GM23338 (cell line): ENCODE measurements at regions not wholly inside any gene's neighbourhood (a gene's known extent, or its start where the extent isn't known, plus 50 kb on each side); places are given as distances from the start of the nearest gene placed in this dataset.

Experiments
- ATAC-seq: fragments of 200-7000 bp; cut with Tn5 transposase; 3 replicates; pipeline ENCODE4 v1.9.1; 2020
- DNase-seq: peaks from one replicate; pipeline ENCODE4 v3.0.0-alpha.2; 2015; ENCODE audit warnings: low spot score
- H2AFZ ChIP-seq: fragments of 200-600 bp; sonication (generic); 2 replicates; pipeline ENCODE4 v1.8.0; 2016; ENCODE audit warnings: antibody characterized with exemption, mild to moderate bottlenecking, moderate library complexity
- H3F3A ChIP-seq: fragments of 200-600 bp; sonication (generic); replicated peaks from 2 replicates; pipeline ENCODE4 v1.8.0; 2017; ENCODE audit warnings: antibody characterized with exemption, mixed run types, low read depth
- H3K27ac ChIP-seq: fragments of 200-600 bp; sonication (generic); 2 replicates; pipeline ENCODE4 v1.6.1; 2016; ENCODE audit warnings: low read depth
- H3K27me3 ChIP-seq: fragments of 200-600 bp; sonication (generic); 2 replicates; pipeline ENCODE4 v1.8.0; 2016; ENCODE audit warnings: mild to moderate bottlenecking, mixed run types, moderate library complexity; ENCODE audit not compliant: insufficient read depth
- H3K36me3 ChIP-seq: fragments of 200-600 bp; sonication (generic); 2 replicates; pipeline ENCODE4 v1.8.0; 2016; ENCODE audit warnings: mild to moderate bottlenecking; ENCODE audit not compliant: insufficient read depth
- H3K4me1 ChIP-seq: fragments of 200-600 bp; sonication (generic); 2 replicates; pipeline ENCODE4 v1.8.0; 2016; ENCODE audit warnings: mild to moderate bottlenecking, moderate library complexity; ENCODE audit not compliant: insufficient read depth
- H3K4me2 ChIP-seq: fragments of 200-600 bp; sonication (generic); 2 replicates; pipeline ENCODE4 v1.7.1; 2017; ENCODE audit warnings: mixed run types
- H3K4me3 ChIP-seq: fragments of 200-600 bp; sonication (generic); 2 replicates; pipeline ENCODE4 v1.6.1; 2016; ENCODE audit warnings: mixed run types
- H3K79me2 ChIP-seq: fragments of 200-600 bp; sonication (generic); replicated peaks from 2 replicates; pipeline ENCODE4 v1.8.0; 2017; ENCODE audit warnings: mild to moderate bottlenecking; ENCODE audit not compliant: insufficient read depth
- H3K9me2 ChIP-seq: fragments of 200-600 bp; sonication (generic); 2 replicates; pipeline ENCODE4 v1.8.0; 2017; ENCODE audit not compliant: insufficient read depth
- H4K20me1 ChIP-seq: fragments of 200-600 bp; sonication (generic); replicated peaks from 2 replicates; pipeline ENCODE4 v1.8.0; 2017; ENCODE audit warnings: mild to moderate bottlenecking; ENCODE audit not compliant: insufficient read depth
- H3K27ac Mint-ChIP-seq: 2 replicates; pipeline ENCODE4 v1.8.0; 2020; ENCODE audit warnings: inconsistent platforms, mild to moderate bottlenecking, moderate library complexity, mixed read lengths
- H3K27me3 Mint-ChIP-seq: 3 replicates; pipeline ENCODE4 v1.8.0; 2022; ENCODE audit warnings: low read depth, mild to moderate bottlenecking, moderate library complexity, mixed read lengths, inconsistent platforms; ENCODE audit not compliant: insufficient read depth, poor library complexity
- H3K36me3 Mint-ChIP-seq: 3 replicates; pipeline ENCODE4 v1.8.0; 2021; ENCODE audit warnings: low read depth, mild to moderate bottlenecking, inconsistent platforms, moderate library complexity, mixed read lengths
- H3K4me1 Mint-ChIP-seq: 3 replicates; pipeline ENCODE4 v1.8.0; 2020; ENCODE audit warnings: mild to moderate bottlenecking, inconsistent platforms, mixed read lengths
- H3K4me3 Mint-ChIP-seq: 3 replicates; pipeline ENCODE4 v1.8.0; 2021; ENCODE audit warnings: moderate library complexity, mild to moderate bottlenecking, inconsistent platforms, mixed read lengths
- H3K9me3 Mint-ChIP-seq: 3 replicates; pipeline ENCODE4 v1.8.0; 2020; ENCODE audit warnings: moderate library complexity, mild to moderate bottlenecking, inconsistent platforms, mixed read lengths
- EZH2 ChIP-seq: fragments of 200-600 bp; sonication (generic); IDR thresholded peaks from one replicate; pipeline ENCODE4 v1.8.0; 2017; ENCODE audit warnings: antibody characterized with exemption, mild to moderate bottlenecking, low read depth; ENCODE audit not compliant: unreplicated experiment
- JUNB ChIP-seq: IDR thresholded peaks from one replicate; pipeline ENCODE4 v1.6.1; 2016; ENCODE audit warnings: antibody characterized with exemption; ENCODE audit not compliant: unreplicated experiment
- POLR2AphosphoS5 ChIP-seq: IDR thresholded peaks from 2 replicates; pipeline ENCODE4 v1.6.1; 2016; ENCODE audit warnings: antibody characterized with exemption, low read depth
- STAT1 ChIP-seq: IDR thresholded peaks from one replicate; pipeline ENCODE4 v1.6.1; 2016; ENCODE audit warnings: antibody characterized with exemption; ENCODE audit not compliant: unreplicated experiment
- TF ChIP-seq, protein P1 (sequence below): IDR thresholded peaks from 2 replicates; pipeline ENCODE4 v1.6.1; 2016; ENCODE audit warnings: antibody characterized with exemption
- TF ChIP-seq, protein P2 (sequence below): fragments of 250-450 bp; sonication (Bioruptor Pico); IDR thresholded peaks from 2 replicates; pipeline ENCODE4 v1.5.0; 2020; ENCODE audit warnings: mild to moderate bottlenecking, moderate library complexity

GRCh38 chr5:152262667-152263066 lies 142.4 kb downstream of the NMUR2 start:
- H3K4me3 Mint-ChIP-seq, result no peak overlapping the region
- H3K27ac Mint-ChIP-seq, result no peak overlapping the region
- H3K36me3 ChIP-seq, result no peaks in the 10 kb centered on the region
- ATAC-seq (peak; percentile 100), DNase-seq (peak; percentile 78)
- no peaks in the 10 kb centered on the region for H3K79me2 ChIP-seq
- peaks cover 17% of the 10 kb centered on the region for H3K4me1 Mint-ChIP-seq
- no peak overlapping the region for H3K27ac ChIP-seq
- H3K4me1 ChIP-seq, result peaks cover 5% of the 10 kb centered on the region; the same call in 1 of the 2 replicates
- H3K4me2 ChIP-seq, result no peak overlapping the region
- no peaks in the 10 kb centered on the region for H4K20me1 ChIP-seq
- H3K4me3 ChIP-seq, result no peak overlapping the region
- H3K36me3 Mint-ChIP-seq, result no peaks in the 10 kb centered on the region
- no peaks in the 10 kb centered on the region for H3K9me3 Mint-ChIP-seq
- TF ChIP-seq, protein P1, sequence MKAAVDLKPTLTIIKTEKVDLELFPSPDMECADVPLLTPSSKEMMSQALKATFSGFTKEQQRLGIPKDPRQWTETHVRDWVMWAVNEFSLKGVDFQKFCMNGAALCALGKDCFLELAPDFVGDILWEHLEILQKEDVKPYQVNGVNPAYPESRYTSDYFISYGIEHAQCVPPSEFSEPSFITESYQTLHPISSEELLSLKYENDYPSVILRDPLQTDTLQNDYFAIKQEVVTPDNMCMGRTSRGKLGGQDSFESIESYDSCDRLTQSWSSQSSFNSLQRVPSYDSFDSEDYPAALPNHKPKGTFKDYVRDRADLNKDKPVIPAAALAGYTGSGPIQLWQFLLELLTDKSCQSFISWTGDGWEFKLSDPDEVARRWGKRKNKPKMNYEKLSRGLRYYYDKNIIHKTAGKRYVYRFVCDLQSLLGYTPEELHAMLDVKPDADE, result no peak; the same call in 1 of the 2 replicates
- TF ChIP-seq JUNB, result peak; percentile 48
- TF ChIP-seq POLR2AphosphoS5, result peak; percentile 55
- TF ChIP-seq EZH2, result no peak
- no peak for TF ChIP-seq STAT1
- TF ChIP-seq, protein P2, sequence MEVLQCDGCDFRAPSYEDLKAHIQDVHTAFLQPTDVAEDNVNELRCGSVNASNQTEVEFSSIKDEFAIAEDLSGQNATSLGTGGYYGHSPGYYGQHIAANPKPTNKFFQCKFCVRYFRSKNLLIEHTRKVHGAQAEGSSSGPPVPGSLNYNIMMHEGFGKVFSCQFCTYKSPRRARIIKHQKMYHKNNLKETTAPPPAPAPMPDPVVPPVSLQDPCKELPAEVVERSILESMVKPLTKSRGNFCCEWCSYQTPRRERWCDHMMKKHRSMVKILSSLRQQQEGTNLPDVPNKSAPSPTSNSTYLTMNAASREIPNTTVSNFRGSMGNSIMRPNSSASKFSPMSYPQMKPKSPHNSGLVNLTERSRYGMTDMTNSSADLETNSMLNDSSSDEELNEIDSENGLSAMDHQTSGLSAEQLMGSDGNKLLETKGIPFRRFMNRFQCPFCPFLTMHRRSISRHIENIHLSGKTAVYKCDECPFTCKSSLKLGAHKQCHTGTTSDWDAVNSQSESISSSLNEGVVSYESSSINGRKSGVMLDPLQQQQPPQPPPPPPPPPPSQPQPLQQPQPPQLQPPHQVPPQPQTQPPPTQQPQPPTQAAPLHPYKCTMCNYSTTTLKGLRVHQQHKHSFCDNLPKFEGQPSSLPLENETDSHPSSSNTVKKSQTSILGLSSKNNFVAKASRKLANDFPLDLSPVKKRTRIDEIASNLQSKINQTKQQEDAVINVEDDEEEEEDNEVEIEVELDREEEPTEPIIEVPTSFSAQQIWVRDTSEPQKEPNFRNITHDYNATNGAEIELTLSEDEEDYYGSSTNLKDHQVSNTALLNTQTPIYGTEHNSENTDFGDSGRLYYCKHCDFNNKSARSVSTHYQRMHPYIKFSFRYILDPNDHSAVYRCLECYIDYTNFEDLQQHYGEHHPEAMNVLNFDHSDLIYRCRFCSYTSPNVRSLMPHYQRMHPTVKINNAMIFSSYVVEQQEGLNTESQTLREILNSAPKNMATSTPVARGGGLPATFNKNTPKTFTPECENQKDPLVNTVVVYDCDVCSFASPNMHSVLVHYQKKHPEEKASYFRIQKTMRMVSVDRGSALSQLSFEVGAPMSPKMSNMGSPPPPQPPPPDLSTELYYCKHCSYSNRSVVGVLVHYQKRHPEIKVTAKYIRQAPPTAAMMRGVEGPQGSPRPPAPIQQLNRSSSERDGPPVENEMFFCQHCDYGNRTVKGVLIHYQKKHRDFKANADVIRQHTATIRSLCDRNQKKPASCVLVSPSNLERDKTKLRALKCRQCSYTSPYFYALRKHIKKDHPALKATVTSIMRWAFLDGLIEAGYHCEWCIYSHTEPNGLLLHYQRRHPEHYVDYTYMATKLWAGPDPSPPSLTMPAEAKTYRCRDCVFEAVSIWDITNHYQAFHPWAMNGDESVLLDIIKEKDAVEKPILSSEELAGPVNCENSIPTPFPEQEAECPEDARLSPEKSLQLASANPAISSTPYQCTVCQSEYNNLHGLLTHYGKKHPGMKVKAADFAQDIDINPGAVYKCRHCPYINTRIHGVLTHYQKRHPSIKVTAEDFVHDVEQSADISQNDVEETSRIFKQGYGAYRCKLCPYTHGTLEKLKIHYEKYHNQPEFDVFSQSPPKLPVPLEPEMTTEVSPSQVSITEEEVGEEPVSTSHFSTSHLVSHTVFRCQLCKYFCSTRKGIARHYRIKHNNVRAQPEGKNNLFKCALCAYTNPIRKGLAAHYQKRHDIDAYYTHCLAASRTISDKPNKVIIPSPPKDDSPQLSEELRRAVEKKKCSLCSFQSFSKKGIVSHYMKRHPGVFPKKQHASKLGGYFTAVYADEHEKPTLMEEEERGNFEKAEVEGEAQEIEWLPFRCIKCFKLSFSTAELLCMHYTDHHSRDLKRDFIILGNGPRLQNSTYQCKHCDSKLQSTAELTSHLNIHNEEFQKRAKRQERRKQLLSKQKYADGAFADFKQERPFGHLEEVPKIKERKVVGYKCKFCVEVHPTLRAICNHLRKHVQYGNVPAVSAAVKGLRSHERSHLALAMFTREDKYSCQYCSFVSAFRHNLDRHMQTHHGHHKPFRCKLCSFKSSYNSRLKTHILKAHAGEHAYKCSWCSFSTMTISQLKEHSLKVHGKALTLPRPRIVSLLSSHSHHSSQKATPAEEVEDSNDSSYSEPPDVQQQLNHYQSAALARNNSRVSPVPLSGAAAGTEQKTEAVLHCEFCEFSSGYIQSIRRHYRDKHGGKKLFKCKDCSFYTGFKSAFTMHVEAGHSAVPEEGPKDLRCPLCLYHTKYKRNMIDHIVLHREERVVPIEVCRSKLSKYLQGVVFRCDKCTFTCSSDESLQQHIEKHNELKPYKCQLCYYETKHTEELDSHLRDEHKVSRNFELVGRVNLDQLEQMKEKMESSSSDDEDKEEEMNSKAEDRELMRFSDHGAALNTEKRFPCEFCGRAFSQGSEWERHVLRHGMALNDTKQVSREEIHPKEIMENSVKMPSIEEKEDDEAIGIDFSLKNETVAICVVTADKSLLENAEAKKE (CRISPR knock-in tag), result peak; percentile 88
- no peaks in the 10 kb centered on the region for H3K9me2 ChIP-seq
- no peak overlapping the region for H2AFZ ChIP-seq
- H3K27me3 Mint-ChIP-seq, result peaks cover 18% of the 10 kb centered on the region
- peaks cover 73% of the 10 kb centered on the region for H3K27me3 ChIP-seq
- H3F3A ChIP-seq, result no peaks in the 10 kb centered on the region
